Astrocyte (in vitro differentiated cells and primary cell): ENCODE measurements at regions not wholly inside any gene's neighbourhood (a gene's known extent, or its start where the extent isn't known, plus 50 kb on each side); places are given as distances from the start of the nearest gene placed in this dataset.

Experiments used
- DNase-seq: peaks from one replicate; pipeline ENCODE4 v3.0.0-alpha.2; 2010; ENCODE audit warnings: low read depth
- FAIRE-seq: peaks from 2 replicates; lab custom pipeline; 2011; peaks lifted over from hg19 to GRCh38; lab: Jason Lieb, UNC
- H2AFZ ChIP-seq: 2 replicates; pipeline ENCODE4 v1.6.0; 2012; ENCODE audit warnings: low read depth, low read length, inconsistent platforms
- H3K27ac ChIP-seq: 2 replicates; pipeline ENCODE4 v1.5.1; 2011; ENCODE audit warnings: low read depth, low read length, inconsistent platforms
- H3K27me3 ChIP-seq: 2 replicates; pipeline ENCODE4 v1.6.0; 2011; ENCODE audit warnings: low read length, inconsistent platforms; ENCODE audit not compliant: insufficient read depth
- H3K36me3 ChIP-seq: 2 replicates; pipeline ENCODE4 v1.5.1; 2011; ENCODE audit warnings: low read length, inconsistent platforms; ENCODE audit not compliant: insufficient read depth
- H3K4me1 ChIP-seq: 2 replicates; pipeline ENCODE4 v1.5.1; 2011; ENCODE audit warnings: low read length, inconsistent platforms; ENCODE audit not compliant: insufficient read depth
- H3K4me2 ChIP-seq: 2 replicates; pipeline ENCODE4 v1.6.0; 2012; ENCODE audit warnings: low read length, inconsistent platforms
- H3K4me3 ChIP-seq: 2 replicates; pipeline ENCODE4 v1.5.1; 2011; ENCODE audit warnings: low read depth, mild to moderate bottlenecking, low read length, inconsistent platforms; ENCODE audit not compliant: insufficient read depth
- H3K79me2 ChIP-seq: 2 replicates; pipeline ENCODE4 v1.6.0; 2012; ENCODE audit warnings: mild to moderate bottlenecking, low read length, inconsistent platforms; ENCODE audit not compliant: insufficient read depth
- H3K9ac ChIP-seq: 2 replicates; pipeline ENCODE4 v1.6.0; 2012; ENCODE audit warnings: mild to moderate bottlenecking, low read length, inconsistent platforms
- H3K9me3 ChIP-seq: 2 replicates; pipeline ENCODE4 v1.5.1; 2012; ENCODE audit warnings: low read depth, mild to moderate bottlenecking, low read length, inconsistent platforms; ENCODE audit not compliant: insufficient read depth
- H4K20me1 ChIP-seq: 2 replicates; pipeline ENCODE4 v1.6.0; 2012; ENCODE audit warnings: low read length, inconsistent platforms; ENCODE audit not compliant: insufficient read depth
- H3K27ac Mint-ChIP-seq: one replicate; pipeline ENCODE4 v1.8.0; 2021; ENCODE audit warnings: mild to moderate bottlenecking, mixed read lengths; ENCODE audit not compliant: unreplicated experiment
- H3K27me3 Mint-ChIP-seq: one replicate; pipeline ENCODE4 v1.8.0; 2021; ENCODE audit warnings: low read depth, mixed read lengths; ENCODE audit not compliant: unreplicated experiment
- H3K36me3 Mint-ChIP-seq: one replicate; pipeline ENCODE4 v1.8.0; 2021; ENCODE audit warnings: low read depth, mixed read lengths; ENCODE audit not compliant: unreplicated experiment
- H3K4me1 Mint-ChIP-seq: one replicate; pipeline ENCODE4 v1.8.0; 2021; ENCODE audit warnings: low read depth, mixed read lengths; ENCODE audit not compliant: unreplicated experiment
- H3K4me3 Mint-ChIP-seq: one replicate; pipeline ENCODE4 v1.8.0; 2021; ENCODE audit warnings: mild to moderate bottlenecking, moderate library complexity, mixed read lengths; ENCODE audit not compliant: unreplicated experiment
- H3K9me3 Mint-ChIP-seq: one replicate; pipeline ENCODE4 v1.8.0; 2021; ENCODE audit warnings: mild to moderate bottlenecking, mixed read lengths; ENCODE audit not compliant: unreplicated experiment
- EZH2 ChIP-seq: IDR thresholded peaks from 2 replicates; pipeline ENCODE4 v1.6.1; 2012; ENCODE audit warnings: mild to moderate bottlenecking, low read length, inconsistent platforms; ENCODE audit not compliant: insufficient read depth
- TF ChIP-seq, protein P1 (sequence below): IDR thresholded peaks from 2 replicates; pipeline ENCODE4 v1.5.1; 2011; ENCODE audit warnings: low read depth, mild to moderate bottlenecking, inconsistent platforms, low read length, moderate library complexity; ENCODE audit not compliant: insufficient read depth

DNA sequence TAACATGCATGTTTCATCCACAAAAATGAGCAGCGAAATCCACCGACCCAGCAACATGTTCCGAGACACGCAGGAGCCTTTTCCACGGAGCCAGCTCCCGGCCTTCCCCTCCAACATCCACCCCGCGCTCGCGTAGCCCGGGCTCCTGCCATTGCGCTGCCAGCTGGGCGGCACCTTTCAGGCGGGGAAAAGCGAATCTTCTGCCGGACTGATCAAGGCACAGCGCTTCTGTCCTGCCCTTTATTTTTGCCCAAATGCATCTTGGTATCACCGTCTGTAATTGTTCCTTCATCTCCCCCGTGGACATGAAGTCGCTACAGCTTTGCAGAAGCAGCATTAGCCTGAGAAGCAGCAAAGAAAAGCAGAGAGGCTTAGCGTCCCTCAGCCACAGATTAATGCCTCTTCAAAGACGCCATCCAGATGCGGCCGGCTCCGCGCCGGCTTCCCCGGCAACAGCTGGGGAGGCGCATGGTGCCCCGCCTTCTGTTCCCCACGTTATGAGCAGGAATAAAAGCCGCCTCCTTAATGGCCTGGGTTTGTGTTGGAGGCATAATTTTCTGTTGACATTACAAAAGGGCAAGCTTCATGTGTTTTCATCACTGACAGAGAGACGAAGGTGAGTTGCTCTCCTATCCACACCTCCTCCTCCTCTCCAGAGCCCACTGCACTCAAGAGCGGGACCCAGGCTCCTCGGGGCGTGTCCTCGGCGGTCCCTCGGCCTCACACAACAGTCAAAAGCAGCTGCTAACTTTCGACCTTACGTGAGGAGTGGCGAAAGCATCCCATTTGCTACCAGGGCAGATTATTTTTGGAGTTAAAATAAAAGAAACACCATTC, 122.1 kb upstream of the SALL3 start:
- H3K27ac Mint-ChIP-seq = no peak overlapping the region
- no peak overlapping the region for H3K4me2 ChIP-seq
- no peak overlapping the region for H3K4me3 ChIP-seq
- H3K4me1 ChIP-seq = no peaks in the 10 kb centered on the region
- no peaks in the 10 kb centered on the region for H3K4me1 Mint-ChIP-seq
- peaks cover 10% of the 10 kb centered on the region for H3K9me3 ChIP-seq
- no peak for DNase-seq
- H3K27ac ChIP-seq = no peak overlapping the region
- H3K27me3 Mint-ChIP-seq = peaks cover 3% of the 10 kb centered on the region
- H3K27me3 ChIP-seq = no peaks in the 10 kb centered on the region
- no peak overlapping the region for H2AFZ ChIP-seq
- no peak for FAIRE-seq
- H4K20me1 ChIP-seq = no peaks in the 10 kb centered on the region
- TF ChIP-seq, protein P1, sequence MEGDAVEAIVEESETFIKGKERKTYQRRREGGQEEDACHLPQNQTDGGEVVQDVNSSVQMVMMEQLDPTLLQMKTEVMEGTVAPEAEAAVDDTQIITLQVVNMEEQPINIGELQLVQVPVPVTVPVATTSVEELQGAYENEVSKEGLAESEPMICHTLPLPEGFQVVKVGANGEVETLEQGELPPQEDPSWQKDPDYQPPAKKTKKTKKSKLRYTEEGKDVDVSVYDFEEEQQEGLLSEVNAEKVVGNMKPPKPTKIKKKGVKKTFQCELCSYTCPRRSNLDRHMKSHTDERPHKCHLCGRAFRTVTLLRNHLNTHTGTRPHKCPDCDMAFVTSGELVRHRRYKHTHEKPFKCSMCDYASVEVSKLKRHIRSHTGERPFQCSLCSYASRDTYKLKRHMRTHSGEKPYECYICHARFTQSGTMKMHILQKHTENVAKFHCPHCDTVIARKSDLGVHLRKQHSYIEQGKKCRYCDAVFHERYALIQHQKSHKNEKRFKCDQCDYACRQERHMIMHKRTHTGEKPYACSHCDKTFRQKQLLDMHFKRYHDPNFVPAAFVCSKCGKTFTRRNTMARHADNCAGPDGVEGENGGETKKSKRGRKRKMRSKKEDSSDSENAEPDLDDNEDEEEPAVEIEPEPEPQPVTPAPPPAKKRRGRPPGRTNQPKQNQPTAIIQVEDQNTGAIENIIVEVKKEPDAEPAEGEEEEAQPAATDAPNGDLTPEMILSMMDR = no peak
- no peak for TF ChIP-seq EZH2
- peaks cover 24% of the 10 kb centered on the region for H3K9me3 Mint-ChIP-seq
- H3K79me2 ChIP-seq = no peaks in the 10 kb centered on the region
- peaks cover 2% of the 10 kb centered on the region for H3K36me3 Mint-ChIP-seq
- no peak overlapping the region for H3K9ac ChIP-seq
- no peaks in the 10 kb centered on the region for H3K36me3 ChIP-seq
- no peak overlapping the region for H3K4me3 Mint-ChIP-seq

DNA sequence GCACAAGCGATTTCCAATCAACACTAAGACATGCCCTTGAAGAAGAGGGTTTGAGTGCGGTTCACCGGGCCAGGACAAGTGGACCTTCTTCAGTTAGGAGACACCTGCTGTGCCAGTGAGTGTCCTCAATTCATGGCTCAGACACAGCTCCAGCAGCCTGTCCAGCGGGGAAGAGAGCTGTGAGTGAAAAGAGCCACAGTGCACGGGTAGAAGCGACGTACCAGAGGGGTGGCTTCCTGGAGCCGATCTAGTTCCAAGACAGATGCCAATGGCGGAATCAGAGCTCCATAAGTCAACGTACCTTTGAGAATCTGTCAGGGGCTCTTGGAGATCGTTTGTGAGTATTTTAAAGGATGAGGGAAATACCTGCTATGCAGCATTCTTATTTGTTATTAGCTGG, 119.9 kb upstream of the SALL3 start:
- Mint-ChIP-seq H3K9me3 (peaks cover 19% of the 10 kb centered on the region), H3K27me3 (peaks cover 3% of the 10 kb centered on the region), H3K4me1 (no peaks in the 10 kb centered on the region), H3K36me3 (peaks cover 2% of the 10 kb centered on the region), H3K27ac (no peak overlapping the region), H3K4me3 (no peak overlapping the region)
- no peaks in the 10 kb centered on the region for H4K20me1 ChIP-seq
- no peak overlapping the region for H2AFZ ChIP-seq
- H3K4me1 ChIP-seq = no peaks in the 10 kb centered on the region
- H3K4me3 ChIP-seq = no peak overlapping the region
- no peaks in the 10 kb centered on the region for H3K79me2 ChIP-seq
- H3K9ac ChIP-seq = no peak overlapping the region
- no peak for DNase-seq
- no peaks in the 10 kb centered on the region for H3K36me3 ChIP-seq
- H3K27me3 ChIP-seq = no peaks in the 10 kb centered on the region
- no peak overlapping the region for H3K4me2 ChIP-seq
- TF ChIP-seq, protein P1 = no peak
- no peak for TF ChIP-seq EZH2
- no peak overlapping the region for H3K27ac ChIP-seq
- H3K9me3 ChIP-seq = peaks cover 9% of the 10 kb centered on the region
- no peak for FAIRE-seq

DNA sequence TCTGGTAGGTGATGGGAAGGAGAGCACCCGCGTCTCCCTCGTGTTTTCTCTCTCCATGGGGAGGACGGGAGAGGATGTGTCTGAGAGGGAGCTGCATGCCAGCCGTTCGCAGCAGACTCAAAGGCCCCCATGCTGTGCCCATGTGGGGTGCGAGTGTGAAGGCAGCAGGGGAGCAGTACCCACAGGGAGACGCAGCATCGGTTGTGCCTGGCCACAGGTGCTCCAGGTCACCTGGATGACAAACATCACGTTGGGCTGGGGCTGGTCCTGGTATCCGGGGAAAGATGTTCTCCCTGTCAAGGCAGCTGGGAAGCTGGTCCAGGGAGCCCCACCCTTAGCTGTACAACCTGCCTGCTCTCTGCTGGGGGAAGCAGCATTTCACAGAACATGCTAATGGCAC, 119.5 kb upstream of the SALL3 start:
- peaks cover 3% of the 10 kb centered on the region for H3K27me3 Mint-ChIP-seq
- TF ChIP-seq, protein P1 = no peak
- no peak for TF ChIP-seq EZH2
- DNase-seq (no peak), FAIRE-seq (no peak)
- Histone ChIP-seq H3K79me2 (no peaks in the 10 kb centered on the region), H3K36me3 (no peaks in the 10 kb centered on the region), H3K4me3 (no peak overlapping the region), H3K9me3 (peaks cover 9% of the 10 kb centered on the region), H4K20me1 (no peaks in the 10 kb centered on the region), H3K27ac (no peak overlapping the region), H3K9ac (no peak overlapping the region), H3K4me2 (no peak overlapping the region), H2AFZ (no peak overlapping the region), H3K27me3 (no peaks in the 10 kb centered on the region), H3K4me1 (no peaks in the 10 kb centered on the region)
- no peak overlapping the region for H3K4me3 Mint-ChIP-seq
- no peak overlapping the region for H3K27ac Mint-ChIP-seq
- no peaks in the 10 kb centered on the region for H3K4me1 Mint-ChIP-seq
- peaks cover 15% of the 10 kb centered on the region for H3K9me3 Mint-ChIP-seq
- H3K36me3 Mint-ChIP-seq = peaks cover 2% of the 10 kb centered on the region
